Right lobe of liver (tissue), 6 donors: ENCODE measurements at regions not wholly inside any gene's neighbourhood (a gene's known extent, or its start where the extent isn't known, plus 50 kb on each side); places are given as distances from the start of the nearest gene placed in this dataset.

Source experiments
- ATAC-seq, 4 donors: fragments of 200-7000 bp; cut with Tn5 transposase; one replicate each; pipeline ENCODE4 v1.9.1; 2020; ENCODE audit warnings: mild to moderate bottlenecking in 4 of 4, moderate library complexity in 4 of 4
- DNase-seq, 3 donors: peaks; one replicate each; pipeline ENCODE4 v3.0.0-alpha.2; 2020
- H3K27ac ChIP-seq, 3 donors: fragments of 200-600 bp; one replicate each; pipeline ENCODE4 v1.8.0; 2022
- H3K27me3 ChIP-seq, 2 donors: fragments of 200-600 bp; one replicate each; pipeline ENCODE4 v1.8.0; 2022
- H3K36me3 ChIP-seq, 4 donors: fragments of 200-600 bp; sonication (generic) in 1 of 4; one replicate each; pipeline versions ENCODE4 v1.5.1 to v1.8.0; 2017 to 2022; ENCODE audit warnings: control low read depth in 1 of 4
- H3K4me1 ChIP-seq, 4 donors: fragments of 200-600 bp; sonication (generic) in 1 of 4; one replicate each; pipeline versions ENCODE4 v1.5.1 to v1.8.0; 2017 to 2022; ENCODE audit warnings: control low read depth in 1 of 4
- H3K4me3 ChIP-seq, 3 donors: fragments of 200-600 bp; one replicate each; pipeline ENCODE4 v1.8.0; 2022
- H3K9me3 ChIP-seq, 4 donors: fragments of 200-600 bp; sonication (generic) in 1 of 4; one replicate each; pipeline versions ENCODE4 v1.5.1 to v1.8.0; 2017 to 2022; ENCODE audit warnings: control low read depth in 1 of 4
- POLR2A ChIP-seq: fragments of 450-650 bp; IDR thresholded peaks from one replicate; pipeline ENCODE4 v1.6.1; 2017; ENCODE audit warnings: antibody characterized with exemption, mild to moderate bottlenecking
- WGBS: methylation state at CpG from one replicate; pipeline ENCODE4 v1.1.6; 2018; ENCODE audit warnings: low coverage, low lambda C conversion rate; ENCODE audit not compliant: insufficient coverage; ENCODE audit errors: missing lambda C conversion rate; 5-methylcytosine and 5-hydroxymethylcytosine counted together
- intact Hi-C, 2 donors: fragments of 100-400 bp; cut with DNase I; formaldehyde crosslinking; loops; one replicate each; pipeline versions ENCODE4 v1.11.2 to v1.14.1; 2022
- TF ChIP-seq, protein P1 (sequence below), 4 donors: fragments of 200-600 bp in 3 of 4; fragments of 450-650 bp in 1 of 4; IDR thresholded peaks; one replicate each; pipeline versions ENCODE4 v1.5.1 to v1.8.0; 2016 to 2022; ENCODE audit warnings: antibody characterized with exemption in 4 of 4, mild to moderate bottlenecking in 2 of 4
- donor health status: DM: no; HTN: yes; CAD: no.
- donor health status: DM: no; HTN: no; CAD: no.
- donor health status: DM: no; HTN: no; CAD: no.
- donor health status: DM: no; HTN: yes; CAD: no.
- donor health status: DM: no; HTN: yes; CAD: no.

DNA sequence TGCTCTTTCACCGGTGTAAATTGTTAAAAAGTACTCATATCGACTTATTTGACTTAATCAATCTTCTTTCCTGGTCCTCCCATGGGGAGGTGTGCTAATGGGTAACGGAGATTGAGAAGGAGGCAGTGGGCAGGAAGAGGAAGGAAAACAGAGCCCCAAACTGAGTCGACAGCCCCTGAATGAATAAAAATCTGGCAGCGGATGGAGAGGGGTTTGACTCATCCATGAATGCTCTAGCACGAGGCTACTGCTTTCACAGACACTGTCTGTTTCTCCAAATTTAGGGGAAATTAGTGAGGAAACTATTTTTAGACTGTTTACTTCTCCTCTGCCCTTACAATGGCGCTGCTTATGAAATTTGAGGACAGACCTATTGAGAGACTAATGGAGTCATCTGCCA lies 142.2 kb upstream of the ATXN1 start:
- intact Hi-C loops, result no loop called here
- H3K4me1 ChIP-seq, result no peaks in the 10 kb centered on the region
- H3K9me3 ChIP-seq, result no peaks in the 10 kb centered on the region
- TF ChIP-seq POLR2A, result no peak
- TF ChIP-seq, protein P1, sequence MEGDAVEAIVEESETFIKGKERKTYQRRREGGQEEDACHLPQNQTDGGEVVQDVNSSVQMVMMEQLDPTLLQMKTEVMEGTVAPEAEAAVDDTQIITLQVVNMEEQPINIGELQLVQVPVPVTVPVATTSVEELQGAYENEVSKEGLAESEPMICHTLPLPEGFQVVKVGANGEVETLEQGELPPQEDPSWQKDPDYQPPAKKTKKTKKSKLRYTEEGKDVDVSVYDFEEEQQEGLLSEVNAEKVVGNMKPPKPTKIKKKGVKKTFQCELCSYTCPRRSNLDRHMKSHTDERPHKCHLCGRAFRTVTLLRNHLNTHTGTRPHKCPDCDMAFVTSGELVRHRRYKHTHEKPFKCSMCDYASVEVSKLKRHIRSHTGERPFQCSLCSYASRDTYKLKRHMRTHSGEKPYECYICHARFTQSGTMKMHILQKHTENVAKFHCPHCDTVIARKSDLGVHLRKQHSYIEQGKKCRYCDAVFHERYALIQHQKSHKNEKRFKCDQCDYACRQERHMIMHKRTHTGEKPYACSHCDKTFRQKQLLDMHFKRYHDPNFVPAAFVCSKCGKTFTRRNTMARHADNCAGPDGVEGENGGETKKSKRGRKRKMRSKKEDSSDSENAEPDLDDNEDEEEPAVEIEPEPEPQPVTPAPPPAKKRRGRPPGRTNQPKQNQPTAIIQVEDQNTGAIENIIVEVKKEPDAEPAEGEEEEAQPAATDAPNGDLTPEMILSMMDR (IDR thresholded peaks at IDR 0.05), result no peak
- no peaks in the 10 kb centered on the region for H3K27me3 ChIP-seq
- peak in 3 of 4 donors; percentile 33 to 70 (median 47) for ATAC-seq
- H3K36me3 ChIP-seq, result no peaks in the 10 kb centered on the region
- DNase-seq, result no peak
- WGBS, result 35% methylated on average over 7 of the region's 7 CpGs
- H3K4me3 ChIP-seq, result no peak overlapping the region
- no peak overlapping the region for H3K27ac ChIP-seq

DNA sequence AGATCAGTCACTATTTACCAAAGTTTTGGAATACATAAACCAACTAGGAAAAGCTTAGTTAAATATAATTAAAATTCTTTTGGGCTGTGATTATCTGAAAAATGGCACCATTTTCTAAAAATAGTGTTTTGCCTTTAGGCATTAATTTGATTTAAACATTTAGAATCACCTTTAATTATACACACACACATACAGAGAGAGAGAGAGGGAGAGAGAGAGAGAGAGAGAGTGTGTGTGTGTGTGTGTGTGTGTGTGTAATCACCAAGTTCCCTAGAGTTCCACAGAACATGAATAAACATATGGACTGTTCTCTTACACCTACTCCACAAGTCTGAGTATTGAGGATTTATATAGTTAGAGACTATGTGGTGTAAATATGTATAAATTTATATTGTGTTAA lies 141.2 kb upstream of the ATXN1 start:
- Histone ChIP-seq H3K27me3 (no peaks in the 10 kb centered on the region), H3K36me3 (no peaks in the 10 kb centered on the region), H3K9me3 (no peaks in the 10 kb centered on the region), H3K27ac (no peak overlapping the region), H3K4me1 (no peaks in the 10 kb centered on the region), H3K4me3 (no peak overlapping the region)
- intact Hi-C loops, result no loop called here
- no peak for DNase-seq
- TF ChIP-seq POLR2A, result no peak
- TF ChIP-seq, protein P1 (IDR thresholded peaks at IDR 0.05), result no peak
- no peak for ATAC-seq

DNA sequence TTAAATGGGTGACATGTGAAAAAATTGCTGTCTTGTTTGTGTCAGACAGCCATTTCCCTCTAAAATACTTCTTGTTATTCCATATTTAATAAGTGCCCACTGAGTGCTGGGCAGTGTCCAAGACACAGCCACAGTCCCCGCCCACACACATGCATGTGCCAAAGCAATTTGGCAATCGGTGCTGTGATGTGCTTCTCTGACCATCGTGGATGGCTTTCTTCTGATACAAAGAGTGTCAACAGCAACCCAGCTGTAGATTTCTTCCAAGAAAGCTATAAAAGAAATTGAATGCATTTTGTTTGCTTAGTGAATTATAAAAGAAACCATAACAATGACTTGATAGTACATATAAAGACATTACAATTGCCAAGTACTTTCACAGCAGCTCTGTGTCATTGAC lies 140.5 kb upstream of the ATXN1 start:
- TF ChIP-seq, protein P1 (IDR thresholded peaks at IDR 0.05), result no peak
- no peak for TF ChIP-seq POLR2A
- Histone ChIP-seq H3K36me3 (no peaks in the 10 kb centered on the region), H3K27ac (no peak overlapping the region), H3K9me3 (no peaks in the 10 kb centered on the region), H3K4me1 (no peaks in the 10 kb centered on the region), H3K4me3 (no peak overlapping the region), H3K27me3 (no peaks in the 10 kb centered on the region)
- 9% methylated on average over 3 of the region's 3 CpGs for WGBS
- intact Hi-C loops, result no loop called here
- peak; percentile 89 to 95 (median 93) for ATAC-seq
- peak; percentile 64 to 78 (median 70) for DNase-seq

DNA sequence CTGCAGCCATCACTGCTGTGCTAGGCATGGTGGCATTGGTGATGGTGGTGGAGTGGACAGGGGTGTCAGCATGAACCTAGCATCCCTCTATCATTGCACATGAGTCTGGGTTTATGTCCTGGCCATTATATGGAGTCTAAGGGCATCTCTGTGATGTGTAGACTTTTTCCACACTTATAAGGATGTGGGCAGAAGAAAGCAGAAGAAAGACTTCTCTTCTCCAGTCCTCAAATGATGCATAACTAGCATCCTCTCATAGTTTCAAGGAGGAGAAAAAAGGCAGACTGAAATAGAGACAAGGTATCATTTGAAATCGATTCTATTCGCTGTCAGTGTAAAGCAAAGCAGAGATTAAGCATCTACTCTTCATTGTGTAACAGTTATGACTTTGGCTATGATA lies 140.0 kb upstream of the ATXN1 start:
- Histone ChIP-seq H3K27ac (no peak overlapping the region), H3K36me3 (no peaks in the 10 kb centered on the region), H3K27me3 (no peaks in the 10 kb centered on the region), H3K4me1 (no peaks in the 10 kb centered on the region), H3K9me3 (no peaks in the 10 kb centered on the region), H3K4me3 (no peak overlapping the region)
- WGBS, result 77% methylated on average over 2 of the region's 2 CpGs
- ATAC-seq (no peak), DNase-seq (no peak)
- intact Hi-C loops, result no loop called here
- TF ChIP-seq POLR2A, result no peak
- TF ChIP-seq, protein P1 (IDR thresholded peaks at IDR 0.05), result no peak

DNA sequence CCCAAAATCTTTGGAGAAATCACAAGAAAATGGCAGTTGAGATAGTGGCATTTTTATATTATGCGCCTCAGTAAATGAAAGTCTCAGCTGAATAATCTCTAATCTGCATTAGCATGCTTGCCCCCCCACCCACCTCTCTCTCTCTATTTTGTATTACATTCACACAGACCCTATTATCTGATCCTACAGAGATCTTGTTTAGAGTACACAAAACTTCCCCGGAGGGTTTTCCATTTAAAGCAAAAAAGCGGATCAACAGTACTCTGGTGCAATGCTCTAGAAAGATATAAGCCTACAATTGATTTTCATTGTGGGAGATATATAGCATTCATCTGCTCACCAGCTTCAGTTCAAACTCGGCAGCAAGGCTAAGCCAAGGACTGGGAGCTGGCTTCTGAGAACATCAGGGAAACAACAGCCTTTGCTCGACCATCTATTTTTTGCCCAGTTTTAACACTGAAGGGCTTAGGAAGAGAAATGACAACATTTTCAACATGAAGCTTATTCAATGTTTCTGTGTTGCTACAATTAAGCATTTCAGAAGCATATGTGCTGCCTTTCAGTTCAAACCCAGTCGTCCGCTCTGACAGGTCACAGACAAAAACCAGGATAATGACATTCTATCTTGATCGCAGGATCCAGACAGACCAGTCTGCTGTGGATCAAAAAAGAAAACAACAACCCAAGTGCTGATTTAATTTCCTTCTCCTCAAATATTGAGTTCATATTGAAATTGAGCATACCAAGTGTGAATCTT lies 137.6 kb upstream of the ATXN1 start:
- no peak overlapping the region for H3K4me3 ChIP-seq
- 66% methylated on average over 7 of the region's 8 CpGs for WGBS
- intact Hi-C loops, result no loop called here
- TF ChIP-seq, protein P1 (IDR thresholded peaks at IDR 0.05), result no peak
- TF ChIP-seq POLR2A, result no peak
- ATAC-seq (no peak), DNase-seq (no peak)
- H3K9me3 ChIP-seq, result peaks cover 0 to 4% (median 0%) of the 10 kb centered on the region in 4 donors
- no peaks in the 10 kb centered on the region for H3K27me3 ChIP-seq
- H3K4me1 ChIP-seq, result no peaks in the 10 kb centered on the region
- H3K27ac ChIP-seq, result no peak overlapping the region
- no peaks in the 10 kb centered on the region for H3K36me3 ChIP-seq
